CD4-positive, alpha-beta T cell treated with Interleukin-6 at 100 ng/mL for 8 hours (primary cell): ENCODE measurements at regions not wholly inside any gene's neighbourhood (a gene's known extent, or its start where the extent isn't known, plus 50 kb on each side); places are given as distances from the start of the nearest gene placed in this dataset.
"Not testable (repeated sequence)": the region's sequence is repeated elsewhere in the genome, so short reads cannot be mapped to it uniquely, and the experiment has no call there.

Source experiments
- DNase-seq: peaks from one replicate; pipeline ENCODE4 v3.0.0-alpha.2; 2020; ENCODE audit warnings: mixed read lengths, low spot score

- no peak for DNase-seq
Measured at GRCh38 chr14:50018201-50018932, 98.0 kb downstream of the VCPKMT start.

GRCh38 chr14:50018933-50019210 is 97.5 kb downstream of the VCPKMT start:
- DNase-seq = no peak

- no peak for DNase-seq
Measured at GRCh38 chr14:50020184-50020583, 96.2 kb downstream of the VCPKMT start.

GRCh38 chr14:50020799-50021198 is 95.6 kb downstream of the VCPKMT start:
- DNase-seq = no peak

GRCh38 chr14:50021261-50022031 is 94.9 kb downstream of the VCPKMT start:
- no peak for DNase-seq

- no peak for DNase-seq
Measured at GRCh38 chr14:50022661-50023060, 93.7 kb downstream of the VCPKMT start.

GRCh38 chr14:50023671-50024490 is 92.5 kb downstream of the VCPKMT start:
- DNase-seq = no peak

- no peak for DNase-seq
Measured at GRCh38 chr14:50025073-50025472, 91.3 kb downstream of the VCPKMT start.

- no peak for DNase-seq
Measured at GRCh38 chr14:50025776-50026175, 90.6 kb downstream of the VCPKMT start.

- DNase-seq = no peak
Measured at GRCh38 chr14:50026396-50026795, 90.0 kb downstream of the VCPKMT start.

GRCh38 chr14:50027816-50028215 is 88.6 kb downstream of the VCPKMT start:
- no peak for DNase-seq

GRCh38 chr14:50028458-50028857 is 87.9 kb downstream of the VCPKMT start:
- no peak for DNase-seq

- DNase-seq = no peak
Measured at GRCh38 chr14:50030036-50030435, 86.3 kb downstream of the VCPKMT start.

GRCh38 chr14:50030911-50031310 is 85.5 kb downstream of the VCPKMT start:
- not testable (repeated sequence) for DNase-seq

- no peak for DNase-seq
Measured at GRCh38 chr14:50031602-50032313, 84.6 kb downstream of the VCPKMT start.

GRCh38 chr14:50032462-50033167 is 83.8 kb downstream of the VCPKMT start:
- DNase-seq = not testable (repeated sequence)

GRCh38 chr14:50035214-50035613 is 81.2 kb downstream of the VCPKMT start:
- DNase-seq = no peak

GRCh38 chr14:50036211-50036610 is 80.2 kb downstream of the VCPKMT start:
- DNase-seq = no peak

- DNase-seq = no peak
Measured at GRCh38 chr14:50036637-50037036, 79.7 kb downstream of the VCPKMT start.

- DNase-seq = no peak
Measured at GRCh38 chr14:50037240-50037639, 79.1 kb downstream of the VCPKMT start.

- no peak for DNase-seq
Measured at GRCh38 chr14:50037852-50038251, 78.5 kb downstream of the VCPKMT start.
